Fibroblast of the aortic adventitia (primary cell): ENCODE measurements at regions not wholly inside any gene's neighbourhood (a gene's known extent, or its start where the extent isn't known, plus 50 kb on each side); places are given as distances from the start of the nearest gene placed in this dataset.
"Not testable (repeated sequence)": the region's sequence is repeated elsewhere in the genome, so short reads cannot be mapped to it uniquely, and the experiment has no call there.

ENCODE experiments used
- DNase-seq: peaks from one replicate; pipeline ENCODE4 v3.0.0-alpha.2; 2010; ENCODE audit warnings: low read depth
- H3K4me3 ChIP-seq: 2 replicates; pipeline ENCODE4 v1.5.1; 2011; ENCODE audit warnings: low read depth, mild to moderate bottlenecking, control low read depth, low read length, moderate library complexity
- CTCF ChIP-seq: IDR thresholded peaks from 2 replicates; pipeline ENCODE4 v1.5.1; 2011; ENCODE audit warnings: mild to moderate bottlenecking, low read length, control low read depth, inconsistent platforms; ENCODE audit not compliant: insufficient read depth

DNA sequence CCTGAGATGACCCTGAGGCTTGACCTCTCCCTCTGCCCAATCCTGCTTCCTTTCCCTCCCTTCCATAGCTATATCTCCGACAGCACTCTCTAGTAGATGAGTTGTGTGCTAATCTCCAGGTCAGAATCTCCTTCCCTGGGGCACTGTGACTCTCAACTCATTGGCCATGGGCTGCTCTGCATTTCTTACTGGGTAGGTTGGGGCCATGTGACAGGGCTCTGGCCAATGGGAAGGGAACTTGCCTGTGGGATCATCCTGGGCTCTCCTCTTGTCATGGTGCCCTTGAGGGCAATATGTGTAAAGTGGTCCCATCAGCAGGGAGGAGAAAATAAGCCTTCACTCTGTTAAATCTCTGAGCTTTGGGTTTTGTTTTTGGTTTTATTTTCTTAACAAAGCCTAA, 80.1 kb upstream of the ANKRD1 start:
- H3K4me3 ChIP-seq, result no peak overlapping the region
- TF ChIP-seq CTCF, result no peak
- no peak for DNase-seq

DNA sequence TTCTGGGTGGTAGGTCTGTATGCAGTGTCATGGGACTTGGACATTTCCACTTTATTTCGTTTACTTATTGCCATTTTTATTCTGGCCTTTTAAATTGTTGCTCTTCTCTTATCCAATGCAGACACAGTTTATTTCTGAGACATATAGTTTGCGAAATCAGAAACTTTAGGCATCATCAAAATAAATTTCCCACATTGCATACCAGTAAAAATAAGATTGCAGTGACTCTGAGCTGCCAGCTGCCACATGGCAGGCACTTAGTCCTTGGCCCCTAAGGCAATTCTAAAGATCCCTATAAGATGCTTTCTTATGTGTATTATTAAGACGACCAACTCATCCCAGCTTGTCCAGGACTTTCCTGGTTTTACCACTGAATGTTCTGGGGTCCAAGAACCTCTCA, 81.8 kb upstream of the ANKRD1 start:
- DNase-seq, result peak; percentile 6
- TF ChIP-seq CTCF, result no peak
- H3K4me3 ChIP-seq, result no peak overlapping the region

- not testable (repeated sequence) for H3K4me3 ChIP-seq, DNase-seq
These were observed 82.5 kb upstream of the ANKRD1 start for GRCh38 chr10:91003379-91003778.

- not testable (repeated sequence) for DNase-seq, H3K4me3 ChIP-seq
These were observed 84.4 kb upstream of the ANKRD1 start for GRCh38 chr10:91005276-91005675.

- DNase-seq, result peak; percentile 80
- TF ChIP-seq CTCF, result peak; percentile 95
These were observed 85.3 kb upstream of the ANKRD1 start for GRCh38 chr10:91006001-91006751.

DNA sequence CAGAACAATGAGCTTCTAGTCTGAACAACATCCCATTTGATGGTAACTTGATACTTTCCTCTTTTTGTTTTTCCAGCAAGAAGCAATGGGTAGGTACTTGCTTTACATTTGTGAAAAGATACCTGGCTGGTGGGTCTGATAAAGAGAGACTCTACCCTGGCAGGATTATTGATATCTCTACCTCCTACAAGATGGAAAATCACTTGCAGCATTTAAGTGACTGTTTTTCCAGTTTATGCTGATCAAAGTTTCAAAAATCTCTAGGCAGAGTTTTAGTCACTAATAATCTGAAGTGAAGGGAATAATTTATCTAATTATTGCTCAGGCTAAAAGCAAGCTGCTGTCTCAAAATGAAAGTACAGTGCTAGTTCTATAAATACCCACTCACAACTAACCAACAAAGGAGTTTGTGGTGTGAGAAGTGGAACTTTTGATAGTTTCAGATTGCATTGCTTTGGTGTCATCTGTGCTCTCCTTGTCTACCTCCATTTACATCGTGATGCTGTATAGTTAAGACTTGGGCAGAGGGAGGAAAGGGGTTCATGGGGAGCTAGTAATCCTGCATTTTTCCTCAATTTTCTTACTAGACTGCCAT, 86.0 kb upstream of the ANKRD1 start:
- TF ChIP-seq CTCF, result no peak
- no peak for DNase-seq
- no peak overlapping the region for H3K4me3 ChIP-seq

More at GRCh38 chr10:91006001-91006751, 85.3 kb upstream of the ANKRD1 start:
- no peak overlapping the region for H3K4me3 ChIP-seq

DNA sequence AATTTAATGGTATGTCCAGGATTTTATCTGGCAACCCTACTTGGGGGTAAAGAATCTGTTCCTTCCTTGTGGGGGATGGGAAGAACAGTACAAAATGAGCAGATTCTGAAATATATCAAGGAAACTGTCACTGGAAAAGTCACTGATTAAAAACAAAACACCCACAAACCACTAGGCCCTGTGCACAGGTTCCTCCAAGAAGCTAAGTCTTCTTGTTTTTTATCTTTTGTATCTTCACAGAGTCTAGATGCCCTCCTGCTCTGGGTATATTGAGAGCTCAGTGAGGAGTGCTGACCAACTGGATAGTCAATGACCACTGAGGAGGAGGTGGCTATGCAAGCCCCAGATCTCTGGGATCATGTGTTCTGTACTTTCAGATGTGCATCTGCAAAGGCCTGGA, 86.8 kb upstream of the ANKRD1 start:
- no peak for DNase-seq
- no peak for TF ChIP-seq CTCF
- no peak overlapping the region for H3K4me3 ChIP-seq

DNA sequence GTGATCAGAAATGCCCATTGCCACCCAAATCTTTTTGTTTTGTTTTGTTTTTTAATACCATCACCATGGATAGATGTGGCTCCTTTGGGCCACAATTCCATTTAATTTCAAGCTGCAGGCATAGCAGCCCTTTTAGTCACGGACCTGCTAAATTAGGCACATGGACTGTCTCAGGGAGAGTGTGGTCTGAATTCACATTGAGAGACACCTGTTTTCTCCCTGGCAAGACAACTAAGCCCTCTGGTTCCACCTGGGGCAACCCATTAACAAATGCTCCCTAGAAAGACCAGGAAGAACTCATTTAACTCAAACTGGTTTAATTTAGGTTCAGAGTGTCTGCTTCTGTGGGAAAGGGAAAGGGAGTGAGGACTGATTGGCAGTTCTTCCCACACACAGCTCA, 88.2 kb upstream of the ANKRD1 start:
- no peak for TF ChIP-seq CTCF
- no peak overlapping the region for H3K4me3 ChIP-seq
- no peak for DNase-seq
